H1 (cell line): ENCODE measurements at regions not wholly inside any gene's neighbourhood (a gene's known extent, or its start where the extent isn't known, plus 50 kb on each side); places are given as distances from the start of the nearest gene placed in this dataset.

Experiments
- CTCF ChIA-PET: fragments of 300-600 bp; sonication (Branson Sonifier 250); formaldehyde crosslinking; loops from one replicate; lab custom pipeline; 2021; ENCODE audit not compliant: partially characterized antibody; lab: Charles Lee
- POLR2A ChIA-PET: fragments of 300-600 bp; sonication (Branson Sonifier 250); formaldehyde crosslinking; loops from one replicate; lab custom pipeline; 2021; ENCODE audit warnings: inconsistent platforms; ENCODE audit not compliant: partially characterized antibody; lab: Charles Lee
- DNase-seq, 2 experiments: peaks; one replicate each; pipeline versions ENCODE4 v3.0.0 to v3.0.0-alpha.2; 2010 to 2022; ENCODE audit warnings: low spot score in 2 of 2, low read depth in 1 of 2, mixed read lengths in 1 of 2
- FAIRE-seq: peaks from 2 replicates; lab custom pipeline; 2011; peaks lifted over from hg19 to GRCh38; lab: Jason Lieb, UNC
- H2AFZ ChIP-seq: 2 replicates; pipeline ENCODE4 v1.8.1; 2012; ENCODE audit warnings: low read length, inconsistent platforms
- H2AK5ac ChIP-seq: 2 replicates; pipeline ENCODE4 v1.6.1; 2013; ENCODE audit warnings: low read depth, low read length
- H2BK120ac ChIP-seq: replicated peaks from 2 replicates; pipeline ENCODE3; 2013; ENCODE audit warnings: low read depth, low read length, inconsistent platforms
- H2BK12ac ChIP-seq: 2 replicates; pipeline ENCODE4 v1.6.1; 2013; ENCODE audit warnings: low read depth, low read length
- H2BK15ac ChIP-seq: 2 replicates; pipeline ENCODE4 v1.6.1; 2013; ENCODE audit warnings: low read length
- H2BK20ac ChIP-seq: 2 replicates; pipeline ENCODE4 v1.6.1; 2013; ENCODE audit warnings: low read length
- H2BK5ac ChIP-seq: 2 replicates; pipeline ENCODE4 v1.6.1; 2013; ENCODE audit warnings: low read depth, low read length
- H3K14ac ChIP-seq: 2 replicates; pipeline ENCODE4 v1.6.1; 2013; ENCODE audit warnings: inconsistent platforms; ENCODE audit not compliant: insufficient read length
- H3K18ac ChIP-seq: 2 replicates; pipeline ENCODE4 v1.6.1; 2013; ENCODE audit warnings: low read length; ENCODE audit errors: extremely low read depth
- H3K23ac ChIP-seq: 2 replicates; pipeline ENCODE4 v1.6.1; 2013; ENCODE audit warnings: inconsistent platforms; ENCODE audit not compliant: insufficient read length
- H3K23me2 ChIP-seq: 2 replicates; pipeline ENCODE4 v1.6.1; 2013; ENCODE audit warnings: low read depth, low read length
- H3K27ac ChIP-seq: 2 replicates; pipeline ENCODE4 v1.6.1; 2011; ENCODE audit warnings: low read depth, low read length, inconsistent platforms
- H3K27me3 ChIP-seq, 4 experiments: replicated peaks in 1 of 4; 1 replicate in 1 of 4; 2 replicates in 3 of 4; pipeline versions ENCODE4 v1.6.1 to v1.8.1; 2011 to 2013; ENCODE audit warnings: low read length in 3 of 4, mild to moderate bottlenecking in 3 of 4, inconsistent platforms in 2 of 4, mixed read lengths in 2 of 4, moderate library complexity in 1 of 4; ENCODE audit not compliant: control insufficient read depth in 3 of 4, insufficient read depth in 3 of 4; ENCODE audit errors: extremely low read depth in 1 of 4
- H3K36me3 ChIP-seq, 4 experiments: 2 replicates each; pipeline versions ENCODE4 v1.6.1 to v1.8.1; 2011 to 2013; ENCODE audit warnings: mild to moderate bottlenecking in 4 of 4, low read length in 3 of 4, moderate library complexity in 2 of 4, control low read depth in 1 of 4, inconsistent platforms in 1 of 4; ENCODE audit not compliant: insufficient read depth in 4 of 4, control insufficient read depth in 2 of 4
- H3K4ac ChIP-seq: replicated peaks from 2 replicates; pipeline ENCODE3; 2013; ENCODE audit warnings: low read length, low read depth, mixed read lengths, inconsistent platforms; ENCODE audit not compliant: insufficient read length
- H3K4me1 ChIP-seq, 4 experiments: replicated peaks in 1 of 4; 1 replicate in 1 of 4; 2 replicates in 3 of 4; pipeline versions ENCODE4 v1.6.1 to v1.8.1; 2011 to 2013; ENCODE audit warnings: low read length in 3 of 4, inconsistent platforms in 2 of 4, mixed read lengths in 1 of 4; ENCODE audit not compliant: insufficient read depth in 4 of 4, control insufficient read depth in 3 of 4
- H3K4me2 ChIP-seq, 2 experiments: 2 replicates each; pipeline versions ENCODE4 v1.6.1 to v1.8.1; 2011 to 2013; ENCODE audit warnings: low read depth in 2 of 2, low read length in 2 of 2, control low read depth in 1 of 2, inconsistent platforms in 1 of 2, mild to moderate bottlenecking in 1 of 2; ENCODE audit not compliant: insufficient read depth in 1 of 2
- H3K4me3 ChIP-seq, 4 experiments: fragments of 200-600, 300-600 bp in 1 of 4; sonication (generic), shearing (Covaris generic), sonication (Bioruptor Twin) in 1 of 4; 2 replicates each; pipeline versions ENCODE4 v1.5.1 to v1.8.1; 2011 to 2016; ENCODE audit warnings: low read length in 4 of 4, low read depth in 3 of 4, control low read depth in 2 of 4, inconsistent platforms in 2 of 4, mild to moderate bottlenecking in 2 of 4, mixed read lengths in 1 of 4, moderate library complexity in 1 of 4; ENCODE audit not compliant: insufficient read depth in 2 of 4; ENCODE audit errors: extremely low read depth in 1 of 4
- H3K56ac ChIP-seq: replicated peaks from 2 replicates; pipeline ENCODE3; 2013; ENCODE audit warnings: low read depth, mild to moderate bottlenecking, mixed read lengths, low read length, inconsistent platforms; ENCODE audit not compliant: insufficient read length
- H3K79me1 ChIP-seq: 2 replicates; pipeline ENCODE4 v1.6.1; 2013; ENCODE audit warnings: low read depth, low read length, control low read depth
- H3K79me2 ChIP-seq, 2 experiments: 2 replicates each; pipeline versions ENCODE4 v1.6.1 to v1.8.1; 2012 to 2013; ENCODE audit warnings: low read length in 2 of 2, mild to moderate bottlenecking in 2 of 2, inconsistent platforms in 1 of 2; ENCODE audit not compliant: insufficient read depth in 2 of 2, control insufficient read depth in 1 of 2
- H3K9ac ChIP-seq, 4 experiments: replicated peaks in 1 of 4; 1 replicate in 1 of 4; 2 replicates in 3 of 4; pipeline versions ENCODE4 v1.6.1 to v1.8.1; 2011 to 2013; ENCODE audit warnings: low read depth in 3 of 4, low read length in 3 of 4, control low read depth in 2 of 4, mild to moderate bottlenecking in 2 of 4, moderate library complexity in 2 of 4, inconsistent platforms in 1 of 4; ENCODE audit errors: extremely low read depth in 1 of 4
- H3K9me3 ChIP-seq, 2 experiments: 2 replicates each; pipeline versions ENCODE4 v1.6.1 to v1.8.1; 2012 to 2013; ENCODE audit warnings: mild to moderate bottlenecking in 2 of 2, moderate library complexity in 2 of 2, control low read depth in 1 of 2, inconsistent platforms in 1 of 2, low read depth in 1 of 2, low read length in 1 of 2, mixed read lengths in 1 of 2; ENCODE audit not compliant: insufficient read depth in 2 of 2
- H4K20me1 ChIP-seq, 2 experiments: replicated peaks in 1 of 2; 2 replicates each; pipeline versions ENCODE3 to v1.8.1; 2011 to 2013; ENCODE audit warnings: inconsistent platforms in 2 of 2, low read length in 2 of 2, mild to moderate bottlenecking in 1 of 2; ENCODE audit not compliant: insufficient read depth in 2 of 2, control insufficient read depth in 1 of 2
- H4K5ac ChIP-seq: 2 replicates; pipeline ENCODE4 v1.6.1; 2013; ENCODE audit warnings: low read length, low read depth, mixed read lengths, inconsistent platforms; ENCODE audit not compliant: insufficient read length
- H4K8ac ChIP-seq: 2 replicates; pipeline ENCODE4 v1.8.0; 2013; ENCODE audit warnings: mild to moderate bottlenecking, moderate library complexity, low read length, inconsistent platforms; ENCODE audit not compliant: insufficient read depth; ENCODE audit errors: extremely low read depth
- H4K91ac ChIP-seq: replicated peaks from 2 replicates; pipeline ENCODE3; 2013; ENCODE audit warnings: low read length, mixed read lengths, inconsistent platforms; ENCODE audit not compliant: insufficient read length
- TAF7 ChIP-seq: optimal IDR thresholded peaks from 2 replicates; pipeline ENCODE3; 2011; ENCODE audit warnings: low read depth, mild to moderate bottlenecking, inconsistent platforms, low read length, moderate library complexity, borderline replicate concordance
- WGBS, 2 experiments: shearing (Covaris generic) in 1 of 2; methylation state at CpG; one replicate each; pipeline versions ENCODE4 v1.1.6 to v1.1.7; 2013 to 2015; ENCODE audit warnings: low lambda C conversion rate in 2 of 2, mixed read lengths in 2 of 2, inconsistent platforms in 1 of 2, low coverage in 1 of 2, missing lambda C conversion rate in 1 of 2; ENCODE audit not compliant: insufficient replicate concordance in 2 of 2, insufficient coverage in 1 of 2, insufficient read length in 1 of 2; ENCODE audit errors: extremely low coverage in 1 of 2, missing lambda C conversion rate in 1 of 2; 5-methylcytosine and 5-hydroxymethylcytosine counted together

GRCh38 chr13:107118506-107118905 is 550.6 kb upstream of the ARGLU1 start:
- Histone ChIP-seq H2BK5ac (no peak overlapping the region), H2AFZ (no peak overlapping the region), H4K5ac (no peak overlapping the region), H3K9me3 (no peaks in the 10 kb centered on the region), H3K9ac (no peak overlapping the region), H3K36me3 (no peaks in the 10 kb centered on the region), H4K91ac (no peak overlapping the region), H2BK20ac (no peak overlapping the region), H3K4me3 (no peak overlapping the region), H3K4me1 (no peaks in the 10 kb centered on the region), H3K27ac (no peak overlapping the region), H2BK12ac (no peak overlapping the region), H2AK5ac (no peak overlapping the region), H3K79me1 (no peaks in the 10 kb centered on the region), H3K79me2 (no peaks in the 10 kb centered on the region), H4K20me1 (no peaks in the 10 kb centered on the region), H3K18ac (no peak overlapping the region), H3K56ac (no peak overlapping the region), H2BK15ac (no peak overlapping the region), H4K8ac (no peak overlapping the region), H3K23me2 (no peaks in the 10 kb centered on the region), H2BK120ac (no peak overlapping the region), H3K4ac (no peak overlapping the region), H3K4me2 (no peak overlapping the region), H3K14ac (no peak overlapping the region), H3K27me3 (no peaks in the 10 kb centered on the region; a peak in 1 of 7 replicates), H3K23ac (no peak overlapping the region)
- ChIA-PET CTCF (interaction anchor here (0.6 to 1.3 kb wide), 3 partner anchors 149 to 750 kb away, joined by 3 to 5 read pairs (median 3); no protein-coding TSS in a partner anchor), POLR2A (no interaction called here)
- FAIRE-seq (no peak), DNase-seq (no peak)
- 81% methylated on average over 5 of the region's 5 CpGs; no CpG with 5 or more reads in 1 of the 2 experiments for WGBS, 2 experiments
- no peak for TF ChIP-seq TAF7
